ENCODE measurements at regions not wholly inside any gene's neighbourhood (a gene's known extent, or its start where the extent isn't known, plus 50 kb on each side); places are given as distances from the start of the nearest gene placed in this dataset.
"Not testable (repeated sequence)": the region's sequence is repeated elsewhere in the genome, so short reads cannot be mapped to it uniquely, and the experiment has no call there.

DNA sequence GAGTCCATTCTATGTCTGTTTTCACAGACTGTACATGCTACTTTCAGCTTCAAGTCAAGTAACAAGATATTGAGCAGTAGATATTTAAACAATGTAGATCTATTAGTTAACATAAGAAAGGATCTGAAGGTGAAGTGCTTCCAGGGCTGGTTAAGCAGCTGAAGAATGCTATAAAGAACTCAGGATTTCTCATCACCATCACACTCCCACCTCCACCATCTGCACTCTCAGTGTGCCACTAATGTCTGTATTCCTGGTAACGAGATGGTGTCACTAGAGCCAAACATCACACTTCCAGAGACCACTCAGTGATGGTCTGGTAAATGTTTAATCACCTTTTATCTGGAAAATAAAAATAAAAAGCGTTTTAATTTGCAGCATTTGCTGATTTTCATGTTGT is 224.0 kb upstream of the FERD3L start:
- no peak for DNase-seq

DNA sequence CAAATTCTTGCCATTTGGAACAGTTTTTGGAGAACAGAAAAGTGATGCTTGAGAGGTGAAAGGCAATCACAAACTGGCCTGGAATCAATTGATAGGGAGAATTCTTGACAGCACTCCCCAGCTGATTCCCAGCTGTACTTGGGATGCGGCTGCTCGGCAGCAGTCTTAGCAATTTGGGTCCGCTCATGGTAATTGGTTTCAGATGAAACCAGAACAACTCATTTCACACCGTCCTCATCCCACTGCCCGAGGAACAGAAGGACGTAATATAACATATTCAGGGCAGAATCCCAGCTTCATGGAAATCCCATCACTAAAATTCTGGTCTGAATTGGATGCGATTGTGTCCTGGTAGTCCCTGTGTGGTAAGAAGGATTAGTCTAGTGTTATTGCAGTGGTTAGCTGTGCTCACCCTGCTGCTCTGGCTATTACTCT is 223.3 kb upstream of the FERD3L start:
- DNase-seq: no peak

DNA sequence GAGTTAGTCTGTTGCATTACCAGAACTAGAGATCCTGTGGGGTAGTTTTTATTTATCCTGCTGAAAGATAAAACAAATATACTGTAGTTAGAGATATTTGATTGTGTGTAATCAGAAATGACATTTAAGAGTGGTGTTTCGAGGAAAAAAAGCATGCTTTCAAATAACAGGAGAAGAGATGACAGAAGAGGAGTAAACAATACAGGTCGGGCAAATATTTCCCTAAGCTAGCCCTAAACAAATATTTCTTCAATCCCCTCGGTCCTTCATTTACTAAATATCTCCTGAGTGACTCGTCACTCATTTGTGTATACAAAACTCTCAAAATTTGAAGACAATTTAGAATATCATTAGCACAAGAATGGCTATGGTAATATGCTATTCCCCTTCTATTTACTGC is 219.7 kb upstream of the FERD3L start:
- no peak for DNase-seq

DNA sequence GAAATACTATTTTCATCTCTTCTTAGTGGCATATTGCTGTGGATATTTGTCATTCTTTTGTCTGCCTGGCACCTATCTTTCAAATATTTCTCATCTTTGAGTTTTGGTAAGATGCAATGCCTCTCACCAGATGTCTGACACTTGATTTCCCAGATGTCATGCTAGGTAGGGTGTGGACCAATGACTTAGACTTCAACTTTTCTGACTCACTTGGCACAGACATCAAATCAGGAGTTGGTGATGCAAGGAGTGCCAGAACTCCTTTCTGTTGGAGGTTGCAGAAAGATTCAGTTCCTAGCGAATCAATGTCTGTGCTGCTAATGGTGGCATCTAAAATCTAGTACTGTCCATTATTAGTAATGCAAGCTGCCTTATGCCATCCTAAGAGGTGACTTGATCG is 216.9 kb upstream of the FERD3L start:
- DNase-seq: no peak

DNA sequence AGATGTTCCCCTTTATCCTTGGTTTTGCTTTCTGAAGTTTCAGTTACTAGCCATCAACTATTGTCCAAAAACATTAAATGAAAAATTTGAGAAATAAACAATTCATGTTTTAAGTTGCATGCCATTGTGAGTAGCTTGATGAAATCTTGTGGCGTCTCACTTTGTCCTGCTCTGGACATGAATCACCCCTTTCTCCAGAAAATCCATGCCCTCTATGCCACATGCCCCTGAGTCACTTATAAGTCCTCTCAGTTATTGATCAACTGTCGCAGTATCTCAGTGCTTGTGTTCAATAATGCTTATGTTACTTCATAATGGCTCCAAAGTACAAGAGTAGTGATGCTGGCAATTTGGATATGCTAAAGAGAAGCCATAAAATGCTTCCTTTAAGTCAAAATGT is 208.0 kb upstream of the FERD3L start:
- DNase-seq: no peak

DNA sequence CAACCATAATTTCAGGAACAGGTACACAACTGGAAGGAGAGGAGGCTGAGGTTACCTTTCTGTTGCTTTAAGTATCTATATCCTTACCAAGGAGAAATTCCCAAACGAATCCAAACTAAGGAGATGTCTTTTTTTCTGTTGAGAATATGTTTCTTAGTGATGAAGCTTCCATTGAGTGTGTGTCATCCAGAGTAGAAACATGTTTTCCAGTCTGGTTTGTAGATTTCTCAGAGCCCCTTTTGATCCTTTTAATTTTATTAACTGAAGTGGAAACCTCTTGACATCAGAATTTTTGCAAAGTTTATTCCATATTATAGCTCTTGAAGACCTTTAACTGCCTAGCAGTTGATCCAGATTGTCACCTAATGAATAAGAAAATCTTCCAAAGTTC is 207.1 kb upstream of the FERD3L start:
- DNase-seq: no peak

DNA sequence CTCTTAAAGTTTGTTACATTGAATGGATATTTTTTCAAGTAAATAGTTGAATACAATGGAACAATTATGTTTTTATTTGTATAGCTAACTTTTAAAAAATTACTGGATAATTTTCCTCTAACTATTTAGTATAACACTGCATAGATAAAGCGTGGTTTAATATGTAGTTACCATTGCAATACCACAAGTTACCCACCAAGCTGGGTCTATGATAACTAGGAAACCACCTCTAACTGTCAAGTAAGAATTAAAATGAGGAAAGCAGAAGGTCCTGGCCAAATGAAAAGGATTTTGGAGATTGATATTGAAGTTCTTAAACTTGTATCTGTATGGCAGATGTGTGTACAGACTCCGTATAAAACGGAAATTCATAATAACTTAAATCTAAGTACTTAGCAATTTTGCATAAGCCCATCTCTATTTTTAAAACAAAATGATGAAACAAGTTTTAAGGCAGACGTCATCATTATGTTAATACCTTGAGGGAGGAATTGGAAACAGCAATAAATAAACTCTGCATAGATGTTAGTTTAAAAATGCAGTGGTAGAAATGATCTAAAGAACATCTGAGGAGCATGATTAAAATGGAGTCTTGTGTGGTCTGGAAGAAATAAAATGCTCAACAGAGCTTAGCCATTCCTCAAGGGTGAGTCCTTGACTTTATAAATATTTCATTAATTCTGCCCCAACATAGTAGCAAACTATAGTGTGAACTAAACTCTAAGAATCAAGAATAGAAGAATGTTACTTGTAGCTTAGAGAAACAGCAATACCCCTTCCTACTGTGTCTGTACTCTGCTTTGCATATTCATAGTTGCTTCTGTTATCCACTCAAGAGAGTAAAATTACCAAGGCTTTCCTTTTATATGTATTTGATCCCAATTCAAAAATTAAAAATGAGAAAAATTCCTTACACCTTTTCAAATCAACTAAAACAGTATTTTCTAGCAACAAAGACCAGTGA is 206.4 kb upstream of the FERD3L start:
- DNase-seq: no peak

DNA sequence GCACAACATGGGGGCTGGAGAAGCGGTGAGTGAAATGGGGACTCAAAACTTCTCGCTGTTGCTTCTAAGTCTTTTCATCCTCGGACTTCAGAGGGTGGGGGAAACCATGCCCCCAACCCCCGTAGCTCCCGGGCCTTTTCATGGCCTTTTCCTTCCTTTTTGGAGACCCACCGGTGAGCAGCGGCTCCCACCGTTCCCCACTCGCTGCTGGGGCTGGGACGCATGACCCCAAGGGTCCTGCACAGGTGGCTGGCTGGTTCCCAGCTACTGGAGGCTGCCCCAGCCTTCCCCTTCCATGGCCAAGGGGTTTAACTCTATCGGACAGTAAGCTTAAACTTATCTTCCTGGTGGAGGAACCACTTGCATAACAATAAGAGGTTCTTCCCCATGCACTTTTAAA is 194.3 kb upstream of the FERD3L start:
- no peak for DNase-seq

DNA sequence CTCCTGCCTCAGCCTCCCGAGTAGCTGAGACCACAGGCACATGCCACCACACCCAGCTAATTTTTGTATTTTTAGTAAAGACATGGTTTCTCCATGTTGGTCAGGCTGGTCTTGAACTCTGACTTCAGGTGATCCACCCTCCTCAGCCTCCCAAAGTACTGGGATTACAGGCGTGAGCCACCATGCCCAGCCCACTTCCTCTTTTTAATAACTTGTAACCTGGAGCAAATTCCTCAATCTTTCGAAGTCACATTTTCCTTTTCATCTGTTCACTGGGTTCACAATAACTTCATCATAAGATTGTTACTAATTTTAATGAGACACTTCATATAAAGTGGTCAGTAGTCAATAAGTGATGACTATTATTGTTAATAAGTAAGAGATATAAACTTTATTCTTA is 193.3 kb upstream of the FERD3L start:
- not testable (repeated sequence) for DNase-seq

DNA sequence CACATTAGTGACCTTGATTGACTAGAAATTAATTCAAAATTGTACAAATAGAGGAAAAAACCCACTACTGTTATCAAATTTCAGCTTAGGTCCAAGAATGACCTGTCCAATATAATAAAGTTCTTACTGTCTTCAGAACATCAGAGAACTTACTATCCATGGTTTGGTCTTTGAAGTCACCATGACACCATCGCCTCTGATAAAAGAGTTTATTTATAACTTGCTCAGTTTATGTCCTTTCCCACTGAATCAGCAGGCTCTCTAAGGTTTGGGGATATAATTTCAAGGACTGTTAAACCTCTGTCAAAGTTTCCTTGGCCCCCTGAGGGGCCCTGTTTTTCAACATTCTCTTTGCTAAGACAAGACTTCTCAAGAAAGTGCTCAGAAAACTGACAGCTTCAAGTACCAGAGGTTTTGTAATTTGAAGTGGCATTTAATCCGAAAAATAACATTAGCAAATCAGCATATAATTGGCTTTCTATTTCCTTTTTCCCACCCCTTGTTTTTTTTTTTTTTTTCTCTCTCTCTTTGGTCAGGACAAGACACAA is 191.7 kb upstream of the FERD3L start:
- DNase-seq: no peak

DNA sequence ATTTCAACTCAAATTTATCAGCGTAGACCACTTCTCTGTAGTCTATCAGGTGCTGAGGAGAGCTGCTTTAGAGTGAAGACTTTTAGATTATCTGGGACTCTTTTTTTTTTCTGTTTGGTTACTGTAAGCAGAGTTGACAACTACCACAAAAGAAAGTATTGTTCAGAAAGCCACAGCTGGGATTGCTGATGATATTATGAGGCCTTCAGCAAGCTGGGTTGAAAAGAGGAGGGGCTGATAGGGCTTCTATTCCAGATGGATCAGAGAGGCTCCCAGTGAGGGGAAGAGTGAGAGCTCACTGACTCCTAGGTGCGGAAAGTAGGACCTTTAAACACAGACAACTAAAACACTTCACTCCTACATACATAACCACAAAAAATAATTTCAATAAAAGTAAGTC is 188.5 kb upstream of the FERD3L start:
- DNase-seq: no peak

DNA sequence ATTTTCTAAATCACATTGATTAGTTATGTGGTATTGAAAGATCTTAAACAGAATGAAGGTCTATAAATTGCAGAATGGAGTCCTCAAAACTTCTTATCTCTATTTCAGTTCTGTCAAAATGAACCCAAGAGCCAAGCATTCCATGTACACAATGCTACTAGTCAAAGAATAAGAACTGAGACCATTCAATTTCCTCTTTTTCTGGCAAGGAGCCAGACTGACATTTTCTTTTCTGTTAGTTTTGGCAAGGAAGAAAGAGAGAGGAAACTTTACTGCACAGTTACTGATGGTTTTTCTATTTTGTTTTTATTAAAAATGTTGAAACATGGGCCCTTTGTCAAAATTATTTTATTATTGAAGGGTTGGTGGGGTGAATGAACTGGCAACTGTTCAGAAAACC is 181.8 kb upstream of the FERD3L start:
- DNase-seq: no peak

DNA sequence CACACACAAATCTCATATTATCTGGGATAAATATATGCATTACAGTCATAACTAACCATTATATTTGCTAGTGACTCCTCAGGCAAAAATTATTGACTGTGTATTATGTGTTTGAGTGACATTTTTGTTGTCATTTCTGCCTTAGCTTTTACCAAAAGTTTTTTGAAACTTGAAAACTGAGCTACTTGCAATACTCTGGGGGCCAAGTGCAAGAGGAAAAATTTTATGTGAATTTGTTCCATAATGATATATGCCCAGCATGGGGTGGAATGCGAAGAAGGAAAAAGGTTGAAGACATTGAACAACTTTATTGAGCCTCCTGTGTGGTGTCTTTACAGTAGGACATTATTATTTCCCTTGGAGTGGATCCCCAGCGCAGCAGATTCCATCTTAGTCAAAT is 176.8 kb upstream of the FERD3L start:
- no peak for DNase-seq

DNA sequence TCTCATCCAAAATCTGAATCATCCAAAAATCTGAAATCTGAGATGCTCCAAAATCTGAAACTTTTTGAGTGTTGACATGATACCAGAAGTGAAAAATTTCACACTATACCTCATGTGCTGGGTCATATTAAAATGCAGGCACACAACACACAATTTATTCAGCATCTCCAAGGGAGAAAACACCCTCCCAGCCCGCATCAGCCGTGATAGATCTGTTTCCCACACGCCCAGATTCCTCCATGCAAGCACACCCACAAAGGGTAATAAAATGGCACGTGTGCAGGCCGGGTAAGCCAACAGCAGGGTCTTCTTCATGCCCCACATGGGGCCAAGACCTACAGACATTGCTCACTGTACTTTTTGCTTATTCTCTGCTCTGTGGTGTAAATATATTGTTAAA is 173.1 kb upstream of the FERD3L start:
- DNase-seq: no peak

DNA sequence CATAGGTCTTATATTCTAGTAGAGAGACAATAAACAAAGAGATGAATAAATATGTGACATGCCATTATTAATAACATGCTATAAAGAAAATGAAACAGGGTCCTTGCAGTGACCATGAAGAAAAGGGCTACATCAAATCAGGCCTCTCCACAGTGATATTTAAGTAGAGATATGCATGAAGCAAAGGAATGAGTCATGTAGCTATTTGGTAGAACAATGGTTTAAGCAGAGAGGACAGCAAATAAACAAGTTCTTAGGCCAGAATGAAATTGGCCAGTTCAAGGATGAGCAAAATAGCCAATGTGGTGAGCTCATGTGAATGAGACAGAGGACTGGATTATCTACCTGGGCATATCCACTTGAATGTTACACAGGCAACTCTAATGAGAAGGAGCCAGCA is 172.2 kb upstream of the FERD3L start:
- DNase-seq: no peak

DNA sequence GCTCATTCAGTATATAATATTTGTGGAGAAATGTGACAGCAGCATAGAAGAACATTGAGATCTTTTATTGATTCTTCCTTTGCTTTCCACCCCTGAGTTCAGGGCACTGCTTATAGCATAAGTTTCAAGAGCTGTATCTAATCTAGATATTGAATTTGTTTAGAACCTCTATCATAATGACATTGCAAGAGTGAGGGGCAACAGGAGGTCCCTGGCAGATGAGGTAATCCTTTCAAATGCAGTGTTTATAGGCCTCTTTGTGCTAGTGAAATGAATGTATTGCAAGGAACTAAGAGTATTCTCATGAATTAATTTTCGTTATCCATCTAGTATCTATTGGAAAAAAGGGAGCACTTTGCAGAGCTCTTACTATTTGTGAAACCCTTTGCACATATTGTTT is 167.2 kb upstream of the FERD3L start:
- DNase-seq: no peak

DNA sequence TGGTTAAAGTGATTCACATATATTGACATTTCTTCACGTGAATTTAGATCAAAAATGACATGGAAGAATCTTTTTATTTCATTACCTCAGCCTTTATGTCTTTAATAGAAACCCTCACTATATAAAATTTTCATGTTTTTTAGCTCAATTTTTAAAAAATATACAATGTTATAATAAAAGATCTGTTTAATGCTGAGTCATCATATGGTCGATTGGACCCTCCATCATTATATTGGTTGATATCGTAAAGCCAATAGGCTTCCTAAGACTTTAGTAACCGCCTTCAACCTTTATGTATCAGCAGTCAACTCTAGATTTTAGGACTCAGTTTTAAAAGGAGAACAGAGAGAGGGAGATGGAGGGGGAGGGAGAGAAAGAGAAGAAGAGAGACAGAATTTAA is 162.3 kb upstream of the FERD3L start:
- DNase-seq: no peak

DNA sequence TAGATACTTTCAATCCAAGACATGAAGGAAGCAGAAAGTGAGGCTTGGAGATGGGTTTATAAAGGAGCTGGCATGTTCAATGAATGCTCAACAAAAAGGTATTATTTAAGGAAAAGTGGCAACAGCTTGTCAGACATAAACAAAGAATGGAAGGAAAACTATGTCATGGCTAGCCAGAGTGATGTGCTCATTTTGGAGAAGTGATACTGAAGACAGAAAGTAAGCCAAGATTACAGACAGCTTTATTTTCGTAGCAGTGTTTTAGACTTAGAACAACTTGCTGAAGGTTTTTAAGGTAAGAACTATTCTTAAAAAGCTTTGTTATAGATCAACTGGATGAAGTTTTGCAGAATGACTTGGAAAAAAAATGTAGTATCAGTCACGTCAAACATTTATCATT is 160.5 kb upstream of the FERD3L start:
- DNase-seq: no peak

DNA sequence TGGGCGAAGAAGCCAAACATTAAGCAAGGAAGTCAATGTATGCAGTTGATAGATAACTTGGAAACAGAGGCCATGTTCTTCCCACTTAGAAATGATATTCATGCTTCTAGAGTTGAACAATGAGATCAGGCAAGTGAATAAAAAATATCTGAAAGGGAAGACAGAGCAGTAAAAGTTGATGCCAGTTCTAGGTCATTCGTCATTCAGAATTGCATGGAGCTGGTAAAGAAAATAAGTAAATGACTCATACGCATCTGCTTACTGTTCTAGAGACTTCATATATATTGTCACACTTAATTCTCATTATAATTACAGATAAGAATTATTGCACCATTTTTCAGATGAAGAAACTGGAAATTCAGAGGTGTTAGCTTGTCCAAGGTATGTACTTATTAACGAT is 158.9 kb upstream of the FERD3L start:
- no peak for DNase-seq

DNA sequence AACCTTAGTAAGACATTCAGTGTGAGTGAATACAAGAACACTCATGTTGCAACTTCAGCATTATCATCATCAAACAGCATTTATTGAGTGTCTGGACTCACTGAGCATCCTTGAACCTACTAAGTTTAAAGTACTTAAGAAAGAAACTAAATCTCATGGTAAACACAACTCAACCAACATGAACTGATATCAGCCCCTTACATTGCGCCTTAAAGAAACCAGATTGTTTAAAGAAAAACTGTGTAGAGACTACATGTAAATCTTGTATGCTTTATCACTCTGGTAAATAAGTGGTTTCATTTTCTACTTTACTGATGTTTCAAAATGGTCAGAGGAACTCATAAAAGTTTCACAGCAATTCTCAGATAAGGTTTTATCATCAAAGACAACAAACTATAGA is 157.5 kb upstream of the FERD3L start:
- no peak for DNase-seq

DNA sequence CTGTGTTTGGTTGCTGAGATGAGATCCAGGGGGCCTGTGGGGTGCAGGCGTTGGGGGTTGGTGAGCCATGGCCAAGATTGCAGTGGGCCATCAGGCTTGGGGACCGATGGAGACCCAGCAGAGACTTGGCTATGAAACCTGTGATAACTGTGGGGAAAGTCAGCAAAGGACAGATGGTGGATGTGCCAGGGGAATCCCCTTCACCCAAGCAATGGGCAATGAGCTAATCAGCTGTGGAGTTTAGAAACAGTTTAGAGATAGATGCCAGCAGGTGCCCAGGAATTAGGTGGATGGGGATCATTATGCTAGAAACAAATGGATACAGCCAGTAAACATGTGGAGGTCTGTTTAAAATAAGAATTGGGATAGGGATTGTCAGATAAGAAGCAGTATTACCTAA is 151.4 kb upstream of the FERD3L start:
- no peak for DNase-seq

DNA sequence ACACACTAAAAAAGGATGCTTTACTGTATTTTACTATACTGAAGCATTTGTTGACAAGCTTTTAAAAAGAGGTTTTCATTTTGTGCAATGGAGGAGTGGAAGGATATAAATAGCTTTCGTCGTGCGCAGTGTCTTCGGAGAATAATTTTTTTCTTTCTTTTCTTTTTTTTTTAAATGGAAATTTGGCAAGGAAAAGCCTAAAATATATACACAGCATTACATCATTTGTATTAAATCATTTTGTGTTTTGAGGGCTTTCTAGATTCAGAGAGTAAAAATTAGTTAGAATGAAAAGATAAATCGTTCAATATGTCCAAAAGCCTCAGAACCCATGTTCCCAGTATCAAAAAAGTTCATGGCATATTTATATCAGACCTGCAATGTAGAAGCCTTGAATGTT is 150.2 kb upstream of the FERD3L start:
- DNase-seq: no peak

DNA sequence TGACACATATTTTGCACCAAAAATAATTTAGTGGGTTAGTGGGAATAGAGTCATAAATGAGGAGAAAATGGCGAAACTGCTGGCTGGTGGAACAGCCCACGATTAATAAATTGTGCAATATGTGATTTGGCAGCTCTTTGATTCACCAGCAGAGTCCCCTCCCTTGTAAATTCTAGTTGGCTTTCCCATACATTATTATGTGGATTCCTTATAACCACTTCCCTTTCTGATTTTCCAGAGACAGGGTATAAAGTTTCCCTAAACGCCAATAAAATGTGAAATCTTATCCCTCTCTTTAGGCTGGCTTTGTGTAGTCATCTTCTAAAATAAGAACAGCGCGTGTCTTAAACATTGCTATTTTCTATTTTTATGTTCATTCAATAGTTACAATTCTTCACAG is 149.4 kb upstream of the FERD3L start:
- no peak for DNase-seq

DNA sequence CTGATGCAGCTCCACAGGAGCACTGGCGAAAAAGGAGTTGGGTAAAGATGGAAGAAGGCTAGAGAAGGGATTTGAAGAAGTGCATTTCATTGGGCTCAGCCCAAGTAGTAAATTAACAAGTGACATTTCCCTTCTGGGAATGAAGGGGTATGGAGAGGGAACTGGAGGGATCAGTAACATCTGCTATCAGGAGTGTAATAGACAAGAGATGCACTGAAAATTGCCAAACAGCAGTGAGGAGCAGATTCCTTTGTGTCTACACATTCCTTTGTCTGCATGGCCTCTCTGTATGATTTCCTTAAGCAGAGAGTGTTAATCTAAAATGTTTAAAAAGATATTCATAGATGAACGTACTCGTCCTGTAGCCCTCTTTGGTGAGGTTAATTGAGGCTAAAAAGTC is 148.2 kb upstream of the FERD3L start:
- DNase-seq: no peak

DNA sequence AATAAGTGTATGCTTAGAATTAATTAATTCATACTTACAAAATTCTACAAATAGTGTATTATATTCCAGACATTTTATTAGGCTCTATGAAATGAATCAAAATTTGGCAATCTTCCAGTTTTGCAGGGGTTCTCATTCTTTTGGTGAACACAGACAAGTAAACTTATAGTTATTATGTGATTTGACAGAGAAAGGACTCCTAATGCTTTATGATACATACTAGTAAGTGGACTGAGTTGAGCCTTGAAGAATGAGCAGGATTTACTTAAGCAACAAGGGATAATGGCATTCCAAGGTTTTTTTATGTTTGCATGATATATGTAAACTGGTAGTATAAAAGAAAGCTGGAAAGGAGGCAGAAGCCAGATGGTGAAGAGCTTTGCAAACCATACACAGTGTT is 145.7 kb upstream of the FERD3L start:
- DNase-seq: no peak

Measured in T-helper 1 cell (primary cell).